ENCODE measurements at regions not wholly inside any gene's neighbourhood (a gene's known extent, or its start where the extent isn't known, plus 50 kb on each side); places are given as distances from the start of the nearest gene placed in this dataset.

DNA sequence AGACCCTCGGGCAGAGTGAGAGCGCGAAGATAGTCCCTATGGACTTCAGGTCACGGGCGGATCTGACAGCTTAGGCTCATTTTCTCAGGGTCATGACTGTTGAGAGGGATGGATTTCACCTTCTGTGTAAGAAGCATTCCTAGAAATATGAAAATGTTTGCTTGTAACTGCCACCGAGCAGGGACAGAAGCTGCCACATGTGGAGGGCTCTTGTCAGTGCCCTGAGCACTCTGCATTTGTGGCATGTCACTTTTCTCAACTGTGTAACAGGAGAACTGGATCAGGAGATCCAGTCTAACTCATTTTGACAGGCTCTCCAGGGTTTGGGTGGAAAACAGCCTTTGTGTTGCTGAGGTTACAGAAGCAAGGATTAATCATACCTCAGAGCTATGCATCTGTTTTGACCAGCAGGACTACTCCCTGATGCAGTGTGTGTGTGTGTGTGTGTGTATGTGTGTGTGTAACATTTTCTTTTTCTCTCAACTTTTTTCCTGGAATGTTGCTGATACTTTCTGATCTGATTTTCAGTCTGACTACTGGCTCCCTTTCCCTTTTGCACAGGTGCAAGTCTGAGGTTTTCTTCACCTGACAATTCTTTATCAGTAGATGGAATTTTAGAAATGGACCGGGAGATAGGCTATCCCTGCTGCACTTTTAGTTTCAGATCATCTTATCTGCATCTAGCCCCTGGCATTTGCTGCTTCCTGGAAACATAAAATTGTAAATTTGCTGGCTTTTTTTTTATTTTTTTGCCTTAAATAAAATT lies 183.3 kb downstream of the STK31 start:
- TF ChIP-seq CTCF (IDR thresholded peaks at IDR 0.05) (no peak), POLR2A (IDR thresholded peaks at IDR 0.05) (no peak)
